Stimulated activated CD8-positive, alpha-beta memory T cell treated with anti-CD3 and anti-CD28 coated beads, Interleukin-15, amount 100 ng/mL, for 48 hours (primary cell): ENCODE measurements at regions not wholly inside any gene's neighbourhood (a gene's known extent, or its start where the extent isn't known, plus 50 kb on each side); places are given as distances from the start of the nearest gene placed in this dataset.

ENCODE experiments used
- DNase-seq, 2 donors: peaks; one replicate each; pipeline ENCODE4 v3.0.0-alpha.2; 2020; ENCODE audit warnings: low read depth in 2 of 2

DNA sequence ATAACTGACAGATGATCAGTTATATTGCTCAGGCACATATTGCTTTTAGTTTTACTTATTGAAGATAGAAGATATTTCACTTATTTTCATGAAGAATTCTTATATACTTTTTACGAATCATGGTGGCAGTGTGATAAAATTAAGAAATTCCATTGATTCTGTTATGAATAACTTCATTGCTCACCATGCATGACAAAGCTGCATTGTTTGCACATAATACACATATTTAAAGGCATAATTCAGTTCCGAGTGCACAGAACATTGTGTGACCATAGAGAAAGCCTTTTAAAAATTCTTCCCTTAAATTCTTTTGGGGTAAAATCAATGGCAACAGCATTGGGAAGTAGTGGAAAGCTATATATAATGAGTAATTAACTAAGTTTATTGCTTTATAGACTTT, 82.5 kb upstream of the NAALADL2 start:
- no peak for DNase-seq

DNA sequence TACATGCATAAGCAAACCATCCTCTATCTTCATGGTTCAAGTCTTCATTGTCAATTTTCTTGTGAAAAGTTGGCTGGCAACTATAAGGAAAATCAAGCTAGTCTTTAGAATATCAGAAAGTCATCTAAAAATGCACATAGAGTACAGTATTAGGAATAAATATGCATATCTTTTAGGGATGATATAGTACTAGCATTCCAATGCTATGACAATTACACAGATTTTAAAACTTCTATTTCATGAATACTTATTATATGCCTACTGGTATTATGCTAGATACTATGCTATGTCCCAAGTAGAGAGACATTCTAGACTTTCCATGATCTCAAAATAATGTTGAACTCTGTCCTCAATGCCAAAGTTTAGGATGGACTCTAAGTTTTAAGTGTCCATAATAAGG, 81.3 kb upstream of the NAALADL2 start:
- no peak for DNase-seq

DNA sequence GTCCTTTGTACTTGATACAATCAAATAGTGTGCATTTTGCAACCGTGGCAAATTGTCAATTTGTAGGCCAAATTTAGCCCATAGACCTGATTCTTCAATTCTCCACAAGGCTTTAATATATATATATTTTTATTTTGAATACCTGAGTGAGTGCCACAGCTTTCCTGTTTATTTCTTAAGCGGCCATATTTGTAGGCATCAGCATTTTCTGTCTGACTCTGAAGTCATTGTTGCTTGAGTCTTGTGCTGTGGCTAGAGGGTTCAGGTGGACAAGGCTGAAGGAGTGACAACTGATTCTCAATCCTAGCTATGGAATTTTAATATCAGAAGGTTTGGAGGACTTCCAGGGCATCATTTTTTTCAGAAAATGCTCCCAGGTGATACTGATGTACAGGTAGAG, 75.6 kb upstream of the NAALADL2 start:
- no peak for DNase-seq

DNA sequence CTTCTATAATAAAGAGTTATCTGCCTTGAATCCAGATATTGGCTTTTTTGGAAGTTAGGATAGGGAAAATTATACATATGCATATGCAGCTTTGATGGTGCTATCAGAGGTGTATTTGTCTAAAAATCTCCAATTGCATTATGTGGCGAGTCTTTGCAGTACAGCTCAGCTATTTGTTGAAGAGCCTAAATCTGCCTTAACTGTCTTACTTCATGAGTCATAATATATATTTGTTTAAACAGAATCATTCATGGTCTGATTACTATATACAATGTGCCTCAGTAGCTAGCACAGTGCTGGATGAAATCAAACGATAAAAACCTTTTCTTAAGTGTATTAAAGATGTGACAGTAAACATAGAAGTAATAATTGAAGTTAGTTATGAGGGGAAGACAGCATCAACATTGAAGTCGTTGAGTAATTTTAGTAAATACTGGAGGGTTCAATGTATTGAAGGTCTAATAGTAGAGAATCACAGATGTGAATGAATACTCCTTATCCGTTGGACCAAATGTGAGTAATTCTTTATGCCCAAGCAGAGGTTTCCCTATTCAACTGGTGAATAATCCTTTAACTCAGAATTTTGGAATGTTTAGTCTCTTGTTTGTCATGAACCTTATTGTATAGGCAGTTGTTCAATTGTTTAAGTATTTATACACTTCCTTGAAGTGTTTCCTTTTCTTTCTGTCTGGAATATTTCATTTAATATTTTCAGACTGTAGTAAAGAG, 74.8 kb upstream of the NAALADL2 start:
- no peak for DNase-seq

DNA sequence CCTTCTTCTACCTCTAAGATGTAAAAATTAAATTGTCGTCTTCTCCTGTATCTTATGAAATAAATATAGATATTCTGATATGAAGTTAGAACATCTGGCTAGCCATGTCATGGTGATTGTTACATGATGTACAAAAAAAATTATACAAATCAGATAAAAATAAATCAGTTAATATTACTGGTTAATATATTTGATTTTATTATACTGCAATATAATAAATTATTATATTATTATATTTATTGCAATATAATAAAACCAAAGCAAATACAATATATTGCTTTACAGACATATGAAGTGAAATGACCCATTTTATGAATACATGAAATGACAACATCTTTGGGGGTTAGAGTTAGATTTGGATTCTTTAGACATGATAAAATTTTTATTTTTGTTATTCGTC, 72.3 kb upstream of the NAALADL2 start:
- no peak for DNase-seq

DNA sequence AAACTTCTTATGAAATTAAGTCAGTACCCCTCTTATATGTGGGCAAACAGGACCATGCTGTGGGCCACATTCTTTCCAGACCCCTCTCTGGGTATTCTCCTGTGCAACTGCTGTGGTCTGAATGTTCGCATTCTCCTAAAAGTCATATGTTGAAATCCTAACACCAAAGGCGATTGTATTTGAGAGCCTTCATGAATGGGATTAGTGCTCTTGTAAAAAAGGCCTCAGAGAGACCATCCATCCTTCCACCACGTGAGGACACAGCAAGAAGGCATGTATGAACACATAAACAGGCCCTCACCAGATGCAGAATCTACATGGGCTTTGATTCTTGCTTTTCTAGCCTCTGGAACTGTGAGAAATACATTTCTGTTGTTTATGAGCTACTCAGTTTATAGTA, 68.0 kb upstream of the NAALADL2 start:
- no peak for DNase-seq

DNA sequence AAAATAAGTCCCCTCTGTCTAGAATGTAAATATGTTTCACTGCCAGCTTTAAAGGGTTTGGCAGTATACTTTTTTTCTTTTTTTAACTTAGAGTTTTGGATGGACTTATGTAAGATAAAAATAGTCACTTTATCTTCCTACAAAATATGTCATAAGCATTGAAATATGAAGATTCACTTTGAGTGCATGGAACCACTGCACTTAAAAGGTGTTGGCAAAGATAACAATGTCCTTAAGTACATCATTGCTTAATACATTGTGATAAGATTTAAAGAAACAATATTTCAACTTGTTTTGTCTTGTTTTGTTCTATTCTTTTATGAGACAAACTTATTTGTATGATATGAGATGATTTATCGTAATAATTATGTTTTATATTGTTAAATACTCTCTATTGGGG, 66.3 kb upstream of the NAALADL2 start:
- DNase-seq = no peak
